DOHH2 (cell line): ENCODE measurements at regions not wholly inside any gene's neighbourhood (a gene's known extent, or its start where the extent isn't known, plus 50 kb on each side); places are given as distances from the start of the nearest gene placed in this dataset.

ENCODE experiments used
- H3F3A ChIP-seq: fragments of 200-600 bp; sonication (generic), shearing (Covaris generic); 2 replicates; pipeline ENCODE4 v1.6.0; 2016; ENCODE audit warnings: antibody characterized with exemption, mild to moderate bottlenecking; ENCODE audit not compliant: control insufficient read depth, insufficient read depth
- H3K27ac ChIP-seq: fragments of 200-600 bp; sonication (generic); 2 replicates; pipeline ENCODE4 v1.5.1; 2014; ENCODE audit warnings: low read depth, mild to moderate bottlenecking, low read length, moderate library complexity
- H3K27me3 ChIP-seq: fragments of 200-600 bp; sonication (generic); 2 replicates; pipeline ENCODE4 v1.6.1; 2014; ENCODE audit warnings: mild to moderate bottlenecking, low read length, mixed read lengths; ENCODE audit not compliant: control insufficient read depth
- H3K36me3 ChIP-seq: fragments of 200-600 bp; sonication (generic); 2 replicates; pipeline ENCODE4 v1.6.1; 2014; ENCODE audit warnings: mild to moderate bottlenecking, low read length, moderate library complexity, mixed read lengths; ENCODE audit not compliant: control insufficient read depth
- H3K4me1 ChIP-seq: fragments of 200-600 bp; sonication (generic); 2 replicates; pipeline ENCODE4 v1.6.1; 2014; ENCODE audit warnings: mild to moderate bottlenecking, low read length, mixed read lengths; ENCODE audit not compliant: control insufficient read depth
- H3K4me2 ChIP-seq: fragments of 200-600 bp; sonication (generic); 2 replicates; pipeline ENCODE4 v1.6.0; 2014; ENCODE audit warnings: mild to moderate bottlenecking, low read length, moderate library complexity
- H3K4me3 ChIP-seq: fragments of 200-600 bp; sonication (generic); 2 replicates; pipeline ENCODE4 v1.5.1; 2014; ENCODE audit warnings: mild to moderate bottlenecking, low read length, mixed read lengths
- H3K79me2 ChIP-seq: fragments of 200-600 bp; sonication (generic); 2 replicates; pipeline ENCODE4 v1.6.1; 2014; ENCODE audit warnings: mild to moderate bottlenecking, low read length, mixed read lengths; ENCODE audit not compliant: control insufficient read depth
- H3K9me2 ChIP-seq: fragments of 200-600 bp; sonication (generic); replicated peaks from 2 replicates; pipeline ENCODE4 v1.6.1; 2014; ENCODE audit warnings: mild to moderate bottlenecking, low read length, mixed read lengths; ENCODE audit not compliant: control insufficient read depth
- H3K9me3 ChIP-seq: fragments of 200-600 bp; sonication (generic); 2 replicates; pipeline ENCODE4 v1.6.1; 2014; ENCODE audit warnings: antibody characterized with exemption, low read length, mixed read lengths; ENCODE audit not compliant: control insufficient read depth, insufficient read depth
- H4K20me1 ChIP-seq: fragments of 200-600 bp; sonication (generic); 2 replicates; pipeline ENCODE4 v1.6.0; 2014; ENCODE audit warnings: low read depth, mild to moderate bottlenecking, antibody characterized with exemption, low read length, moderate library complexity; ENCODE audit not compliant: control insufficient read depth, insufficient read depth
- EZH2phosphoT487 ChIP-seq: fragments of 200-600 bp; sonication (generic); IDR thresholded peaks from 2 replicates; pipeline ENCODE4 v1.6.1; 2017; ENCODE audit warnings: borderline replicate concordance, mild to moderate bottlenecking, antibody characterized with exemption, low read length, moderate library complexity, mixed read lengths
- TF ChIP-seq, protein P1 (sequence below): fragments of 200-600 bp; sonication (generic); IDR thresholded peaks from one replicate; pipeline ENCODE4 v1.5.1; 2014; ENCODE audit warnings: antibody characterized with exemption, mild to moderate bottlenecking, low read depth, low read length; ENCODE audit not compliant: poor library complexity, severe bottlenecking

DNA sequence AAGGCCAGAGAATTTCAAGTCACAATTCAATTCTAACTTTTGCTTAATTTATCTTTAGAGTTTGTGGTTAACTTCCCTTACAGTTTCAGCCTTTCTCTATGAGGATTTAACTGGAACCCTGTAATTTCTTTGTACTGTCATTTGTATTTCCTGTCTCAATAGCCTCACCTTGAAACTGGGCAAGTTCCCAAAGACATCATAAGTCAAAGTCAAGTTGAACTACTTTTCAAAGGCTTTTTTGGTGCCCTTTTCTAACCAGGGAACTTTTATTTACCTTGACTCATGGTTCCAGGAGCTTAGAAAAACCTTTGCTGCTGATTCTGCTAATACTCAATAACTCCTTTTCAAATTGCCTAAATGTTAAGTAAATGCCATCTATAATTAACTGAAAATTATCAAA, 200.8 kb upstream of the KRR1 start:
- H3K9me3 ChIP-seq = no peaks in the 10 kb centered on the region
- no peak overlapping the region for H3K4me2 ChIP-seq
- no peak overlapping the region for H3K27ac ChIP-seq
- H3F3A ChIP-seq = no peaks in the 10 kb centered on the region
- no peaks in the 10 kb centered on the region; the same call in 1 of the 2 replicates for H3K27me3 ChIP-seq
- H4K20me1 ChIP-seq = no peaks in the 10 kb centered on the region
- no peak for TF ChIP-seq EZH2phosphoT487
- TF ChIP-seq, protein P1, sequence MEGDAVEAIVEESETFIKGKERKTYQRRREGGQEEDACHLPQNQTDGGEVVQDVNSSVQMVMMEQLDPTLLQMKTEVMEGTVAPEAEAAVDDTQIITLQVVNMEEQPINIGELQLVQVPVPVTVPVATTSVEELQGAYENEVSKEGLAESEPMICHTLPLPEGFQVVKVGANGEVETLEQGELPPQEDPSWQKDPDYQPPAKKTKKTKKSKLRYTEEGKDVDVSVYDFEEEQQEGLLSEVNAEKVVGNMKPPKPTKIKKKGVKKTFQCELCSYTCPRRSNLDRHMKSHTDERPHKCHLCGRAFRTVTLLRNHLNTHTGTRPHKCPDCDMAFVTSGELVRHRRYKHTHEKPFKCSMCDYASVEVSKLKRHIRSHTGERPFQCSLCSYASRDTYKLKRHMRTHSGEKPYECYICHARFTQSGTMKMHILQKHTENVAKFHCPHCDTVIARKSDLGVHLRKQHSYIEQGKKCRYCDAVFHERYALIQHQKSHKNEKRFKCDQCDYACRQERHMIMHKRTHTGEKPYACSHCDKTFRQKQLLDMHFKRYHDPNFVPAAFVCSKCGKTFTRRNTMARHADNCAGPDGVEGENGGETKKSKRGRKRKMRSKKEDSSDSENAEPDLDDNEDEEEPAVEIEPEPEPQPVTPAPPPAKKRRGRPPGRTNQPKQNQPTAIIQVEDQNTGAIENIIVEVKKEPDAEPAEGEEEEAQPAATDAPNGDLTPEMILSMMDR = no peak
- H3K79me2 ChIP-seq = no peaks in the 10 kb centered on the region
- no peaks in the 10 kb centered on the region for H3K36me3 ChIP-seq
- no peaks in the 10 kb centered on the region for H3K4me1 ChIP-seq
- no peaks in the 10 kb centered on the region for H3K9me2 ChIP-seq
- H3K4me3 ChIP-seq = no peak overlapping the region

- Histone ChIP-seq H3K4me1 (no peaks in the 10 kb centered on the region), H3K9me3 (no peaks in the 10 kb centered on the region)
Measured at GRCh38 chr12:75711271-75711670, 199.9 kb upstream of the KRR1 start.

GRCh38 chr12:75710361-75711069, 199.1 kb upstream of the KRR1 start:
- H3K4me3 ChIP-seq = no peak overlapping the region
- H3K36me3 ChIP-seq = no peaks in the 10 kb centered on the region
- no peak overlapping the region for H3K27ac ChIP-seq
- H3K4me1 ChIP-seq = no peaks in the 10 kb centered on the region
- no peaks in the 10 kb centered on the region; the same call in 1 of the 2 replicates for H3K27me3 ChIP-seq
- H3K9me3 ChIP-seq = no peaks in the 10 kb centered on the region
- no peak overlapping the region for H3K4me2 ChIP-seq
- no peaks in the 10 kb centered on the region for H3K9me2 ChIP-seq
- no peaks in the 10 kb centered on the region for H3K79me2 ChIP-seq
- no peaks in the 10 kb centered on the region for H4K20me1 ChIP-seq
- no peaks in the 10 kb centered on the region for H3F3A ChIP-seq
- TF ChIP-seq, protein P1 = no peak
- TF ChIP-seq EZH2phosphoT487 = no peak

More at GRCh38 chr12:75711271-75711670, 199.9 kb upstream of the KRR1 start:
- Histone ChIP-seq H3K27ac (no peak overlapping the region), H3K4me2 (no peak overlapping the region), H3K27me3 (no peaks in the 10 kb centered on the region; the same call in 1 of the 2 replicates), H3K4me3 (no peak overlapping the region), H3K9me2 (no peaks in the 10 kb centered on the region), H3F3A (no peaks in the 10 kb centered on the region), H3K36me3 (no peaks in the 10 kb centered on the region), H4K20me1 (no peaks in the 10 kb centered on the region), H3K79me2 (no peaks in the 10 kb centered on the region)
- no peak for TF ChIP-seq EZH2phosphoT487
- TF ChIP-seq, protein P1 = no peak
